ENCODE measurements at regions not wholly inside any gene's neighbourhood (a gene's known extent, or its start where the extent isn't known, plus 50 kb on each side); places are given as distances from the start of the nearest gene placed in this dataset.

- Histone ChIP-seq H4K20me1 (ENCODE audit: control insufficient read depth, extremely low read depth, insufficient read depth, low read length) (no peaks in the 10 kb centered on the region), H3K4me3 (ENCODE audit: control insufficient read depth in 2 of 3, extremely low read depth in 1 of 3, insufficient read depth in 2 of 3, low read depth in 1 of 3, low read length in 3 of 3) (no peak overlapping the region), H3K9me3 (ENCODE audit: control insufficient read depth, low read depth, low read length) (no peaks in the 10 kb centered on the region), H2AFZ (ENCODE audit: control insufficient read depth, low read length) (no peak overlapping the region), H3K27ac (ENCODE audit: control insufficient read depth, insufficient read depth, low read length) (no peak overlapping the region), H3K36me3 (ENCODE audit: control insufficient read depth in 2 of 2, extremely low read depth in 1 of 2, insufficient read depth in 2 of 2, low read length in 2 of 2) (no peaks in the 10 kb centered on the region), H3K9ac (ENCODE audit: control insufficient read depth, extremely low read depth, insufficient read depth, low read length) (no peak overlapping the region), H3K27me3 (ENCODE audit: control insufficient read depth, extremely low read depth, insufficient read depth, low read length) (no peaks in the 10 kb centered on the region), H3K79me2 (ENCODE audit: control insufficient read depth, insufficient read depth, low read length) (no peaks in the 10 kb centered on the region), H3K4me2 (ENCODE audit: control insufficient read depth, extremely low read depth, insufficient read depth, low read depth, low read length) (no peak overlapping the region), H3K4me1 (ENCODE audit: control insufficient read depth, extremely low read depth, insufficient read depth, low read length) (no peaks in the 10 kb centered on the region), H3K9me1 (ENCODE audit: control insufficient read depth, extremely low read depth, insufficient read depth, low read length) (no peaks in the 10 kb centered on the region)
- FAIRE-seq: no peak
- dilution Hi-C loops (cut with MboI; ENCODE audit: extremely low pct_ligation_motif_present, low sequenced_read_pairs): no loop called here
- no peak for DNase-seq (ENCODE audit: low read depth, low spot score)
- TF ChIP-seq CTCF (optimal IDR thresholded peaks at IDR 0.05 in 1 of 3, IDR thresholded peaks at IDR 0.05 in 1 of 3, conservative IDR thresholded peaks at IDR 0.05 in 1 of 3; ENCODE audit: extremely low read depth in 1 of 3, insufficient read depth in 2 of 3, low read length in 3 of 3): no peak
Measured at GRCh38 chr4:14410516-14410915, 591.8 kb upstream of the CPEB2 start.

GRCh38 chr4:14415146-14415545, 587.1 kb upstream of the CPEB2 start:
- FAIRE-seq: no peak

More at GRCh38 chr4:14415146-14415545, 587.1 kb upstream of the CPEB2 start:
- no peaks in the 10 kb centered on the region for H3K27me3 ChIP-seq (ENCODE audit: control insufficient read depth, extremely low read depth, insufficient read depth, low read length)
- H2AFZ ChIP-seq (ENCODE audit: control insufficient read depth, low read length): no peak overlapping the region
- DNase-seq (ENCODE audit: low read depth, low spot score): no peak
- TF ChIP-seq CTCF (optimal IDR thresholded peaks at IDR 0.05 in 1 of 3, IDR thresholded peaks at IDR 0.05 in 1 of 3, conservative IDR thresholded peaks at IDR 0.05 in 1 of 3; ENCODE audit: extremely low read depth in 1 of 3, insufficient read depth in 2 of 3, low read length in 3 of 3) (no peak), EZH2 (IDR thresholded peaks at IDR 0.05; ENCODE audit: low read length) (no peak)
- dilution Hi-C loops (cut with MboI; ENCODE audit: extremely low pct_ligation_motif_present, low sequenced_read_pairs): no loop called here
- no peaks in the 10 kb centered on the region for H3K9me3 ChIP-seq (ENCODE audit: control insufficient read depth, low read depth, low read length)
- H3K79me2 ChIP-seq (ENCODE audit: control insufficient read depth, insufficient read depth, low read length): no peaks in the 10 kb centered on the region
- H3K36me3 ChIP-seq (ENCODE audit: control insufficient read depth in 2 of 2, extremely low read depth in 1 of 2, insufficient read depth in 2 of 2, low read length in 2 of 2): no peaks in the 10 kb centered on the region
- no peaks in the 10 kb centered on the region for H4K20me1 ChIP-seq (ENCODE audit: control insufficient read depth, extremely low read depth, insufficient read depth, low read length)
- no peaks in the 10 kb centered on the region for H3K9me1 ChIP-seq (ENCODE audit: control insufficient read depth, extremely low read depth, insufficient read depth, low read length)
- no peak overlapping the region for H3K4me3 ChIP-seq (ENCODE audit: control insufficient read depth in 2 of 3, extremely low read depth in 1 of 3, insufficient read depth in 2 of 3, low read depth in 1 of 3, low read length in 3 of 3)
- no peaks in the 10 kb centered on the region for H3K4me1 ChIP-seq (ENCODE audit: control insufficient read depth, extremely low read depth, insufficient read depth, low read length)
- H3K9ac ChIP-seq (ENCODE audit: control insufficient read depth, extremely low read depth, insufficient read depth, low read length): no peak overlapping the region
- no peak overlapping the region for H3K27ac ChIP-seq (ENCODE audit: control insufficient read depth, insufficient read depth, low read length)
- no peak overlapping the region for H3K4me2 ChIP-seq (ENCODE audit: control insufficient read depth, extremely low read depth, insufficient read depth, low read depth, low read length)
